ENCODE measurements at regions not wholly inside any gene's neighbourhood (a gene's known extent, or its start where the extent isn't known, plus 50 kb on each side); places are given as distances from the start of the nearest gene placed in this dataset.

GRCh38 chr1:99537886-99538617, 107.9 kb upstream of the PALMD start:
- no peak overlapping the region for H3K4me2 ChIP-seq (ENCODE audit: low read depth, low read length)
- no peak for DNase-seq (ENCODE audit: low spot score)
- no peak overlapping the region for H3K27ac ChIP-seq (ENCODE audit: extremely low read length, insufficient read depth, low read length)
- intact Hi-C loops (cut with micrococcal nuclease; ENCODE audit: unreplicated experiment) (no loop called here), in situ Hi-C loops (cut with HindIII; ENCODE audit: extremely low pct_ligation_motif_present, low pct_unique_long_range_greater_than_20kb) (no loop called here)
- peaks cover 18% of the 10 kb centered on the region for H3K4me1 ChIP-seq (ENCODE audit: insufficient read depth, low read length)
- 27% methylated on average over 5 of the region's 5 CpGs for WGBS (ENCODE audit: low lambda C conversion rate)
- no peaks in the 10 kb centered on the region for H3K36me3 ChIP-seq (replicated peaks in 1 of 2; ENCODE audit: control insufficient read depth in 1 of 2, insufficient read depth in 2 of 2, low read length in 2 of 2)
- no peak for ATAC-seq
- no peaks in the 10 kb centered on the region for H4K20me1 ChIP-seq (ENCODE audit: insufficient read depth, low read length)
- POLR2A ChIA-PET, result no interaction called here
- H3K4me3 ChIP-seq (replicated peaks in 1 of 3; ENCODE audit: insufficient read depth in 1 of 3, low read depth in 2 of 3, low read length in 3 of 3), result no peak overlapping the region
- CTCF ChIA-PET (ENCODE audit: low intra/inter-chr PET ratio, low total read pairs), result no interaction called here
- H3K9ac ChIP-seq (ENCODE audit: insufficient read depth, low read depth, low read length), result no peak overlapping the region
- no TSS peak for BruUV-seq (replicated peaks)
- no peaks in the 10 kb centered on the region for H3K79me2 ChIP-seq (ENCODE audit: insufficient read depth, low read length)
- H3K27me3 ChIP-seq (ENCODE audit: control insufficient read depth in 1 of 2, insufficient read depth in 2 of 2, low read length in 2 of 2), result no peaks in the 10 kb centered on the region
- H2AFZ ChIP-seq (ENCODE audit: low read length), result no peak overlapping the region
- no peak for FAIRE-seq
- TF ChIP-seq NFYC (CRISPR knock-in tag; IDR thresholded peaks at IDR 0.05) (no peak), HNF1A (IDR thresholded peaks at IDR 0.05; ENCODE audit: low read depth) (no peak), HNF1A (CRISPR knock-in tag; IDR thresholded peaks at IDR 0.05; ENCODE audit: borderline replicate concordance) (no peak), RARA (CRISPR knock-in tag; IDR thresholded peaks at IDR 0.05) (no peak), AHR (CRISPR knock-in tag; IDR thresholded peaks at IDR 0.05) (no peak), ZNF256 (CRISPR knock-in tag; conservative IDR thresholded peaks at IDR 0.05) (no peak), ZNF576 (CRISPR knock-in tag; IDR thresholded peaks at IDR 0.05) (no peak), ZNF549 (CRISPR knock-in tag; IDR thresholded peaks at IDR 0.05) (no peak), ZFP82 (CRISPR knock-in tag; IDR thresholded peaks at IDR 0.05; ENCODE audit: borderline replicate concordance) (no peak), HHEX (CRISPR knock-in tag; IDR thresholded peaks at IDR 0.05) (no peak), ZNF547 (CRISPR knock-in tag; IDR thresholded peaks at IDR 0.05) (no peak)
- no peaks in the 10 kb centered on the region for H3K9me3 ChIP-seq (ENCODE audit: low read length)
